HepG2 (cell line): ENCODE measurements at regions not wholly inside any gene's neighbourhood (a gene's known extent, or its start where the extent isn't known, plus 50 kb on each side); places are given as distances from the start of the nearest gene placed in this dataset.

Experiments used
- ATAC-seq: fragments of 200-7000 bp; cut with Tn5 transposase; 3 replicates; pipeline ENCODE4 v1.9.1; 2020; ENCODE audit warnings: mild to moderate bottlenecking, moderate library complexity
- BruUV-seq: library from RNA; stranded (reverse); fragments of 400-500 nt; replicated peaks from 2 replicates; lab custom pipeline; 2021; lab: Mats Ljungman, UMichigan
- CTCF ChIA-PET: fragments of 300-600 bp; formaldehyde crosslinking; extraction: SDS; loops from one replicate; lab custom pipeline; 2021; ENCODE audit warnings: low total read pairs, inconsistent platforms, low intra/inter-chr PET ratio; lab: Yijun Ruan, JAX
- POLR2A ChIA-PET: fragments of 350-600 bp; sonication (Branson Sonifier 250); formaldehyde crosslinking; loops from one replicate; lab custom pipeline; 2020; ENCODE audit warnings: antibody characterized with exemption, inconsistent platforms; lab: Yijun Ruan, JAX
- DNase-seq: peaks from one replicate; pipeline ENCODE4 v3.0.0-alpha.2; 2015; ENCODE audit warnings: low spot score
- FAIRE-seq: peaks from 3 replicates; lab custom pipeline; 2011; peaks lifted over from hg19 to GRCh38; lab: Jason Lieb, UNC
- H2AFZ ChIP-seq: one replicate; pipeline ENCODE4 v1.6.1; 2011; ENCODE audit warnings: low read length, inconsistent platforms
- H3K27ac ChIP-seq: fragments of 300-600 bp; 3 replicates; pipeline ENCODE4 v1.8.0; 2011; ENCODE audit warnings: mixed run types, mild to moderate bottlenecking, mixed read lengths, low read length, inconsistent platforms; ENCODE audit not compliant: insufficient read depth; ENCODE audit errors: extremely low read length
- H3K27me3 ChIP-seq, 2 experiments: fragments of 200-600 bp in 1 of 2; 2 replicates in 1 of 2; 3 replicates in 1 of 2; pipeline versions ENCODE4 v1.6.0 to v1.8.0; 2011; ENCODE audit warnings: low read length in 2 of 2, mild to moderate bottlenecking in 2 of 2, moderate library complexity in 2 of 2, inconsistent platforms in 1 of 2; ENCODE audit not compliant: insufficient read depth in 2 of 2, control insufficient read depth in 1 of 2
- H3K36me3 ChIP-seq, 2 experiments: fragments of 200-600 bp in 1 of 2; replicated peaks in 1 of 2; 2 replicates in 1 of 2; 3 replicates in 1 of 2; pipeline versions ENCODE4 v1.5.1 to v1.8.0; 2011; ENCODE audit warnings: low read length in 2 of 2, inconsistent platforms in 1 of 2; ENCODE audit not compliant: insufficient read depth in 2 of 2, control insufficient read depth in 1 of 2
- H3K4me1 ChIP-seq: 2 replicates; pipeline ENCODE4 v1.5.1; 2012; ENCODE audit warnings: low read length, inconsistent platforms; ENCODE audit not compliant: insufficient read depth
- H3K4me2 ChIP-seq: 2 replicates; pipeline ENCODE4 v1.6.0; 2011; ENCODE audit warnings: low read depth, low read length, inconsistent platforms
- H3K4me3 ChIP-seq, 3 experiments: fragments of 200-600 bp in 1 of 3; sonication (generic), shearing (Covaris generic) in 1 of 3; replicated peaks in 1 of 3; 2 replicates each; pipeline ENCODE4 v1.5.1; 2011 to 2016; ENCODE audit warnings: low read length in 3 of 3, inconsistent platforms in 2 of 3, low read depth in 2 of 3, mild to moderate bottlenecking in 2 of 3, control low read depth in 1 of 3, mixed read lengths in 1 of 3; ENCODE audit not compliant: insufficient read depth in 1 of 3
- H3K79me2 ChIP-seq: one replicate; pipeline ENCODE4 v1.6.1; 2011; ENCODE audit warnings: low read length, inconsistent platforms; ENCODE audit not compliant: insufficient read depth
- H3K9ac ChIP-seq: 2 replicates; pipeline ENCODE4 v1.6.0; 2011; ENCODE audit warnings: mild to moderate bottlenecking, low read depth, low read length, inconsistent platforms; ENCODE audit not compliant: insufficient read depth
- H3K9me3 ChIP-seq: 2 replicates; pipeline ENCODE4 v1.5.1; 2012; ENCODE audit warnings: mild to moderate bottlenecking, low read length
- H4K20me1 ChIP-seq: 2 replicates; pipeline ENCODE4 v1.6.0; 2011; ENCODE audit warnings: inconsistent platforms, mild to moderate bottlenecking, low read length, moderate library complexity; ENCODE audit not compliant: insufficient read depth
- ATF7 ChIP-seq, 2 experiments: fragments of 450-650 bp in 1 of 2; sonication (generic) in 1 of 2; formaldehyde crosslinking in 1 of 2; IDR thresholded peaks; 2 replicates each; pipeline versions ENCODE4 v1.4.0 to v1.6.1; 2016 to 2020; ENCODE audit warnings: antibody characterized with exemption in 1 of 2, mild to moderate bottlenecking in 1 of 2, missing genetic modification reagents in 1 of 2
- JUN ChIP-seq: sonication (generic); formaldehyde crosslinking; IDR thresholded peaks from 2 replicates; pipeline ENCODE4 v1.4.0; 2020; ENCODE audit warnings: mild to moderate bottlenecking, missing genetic modification reagents
- PATZ1 ChIP-seq: sonication (generic); formaldehyde crosslinking; IDR thresholded peaks from 2 replicates; pipeline ENCODE4 v1.4.0; 2020; ENCODE audit warnings: missing genetic modification reagents
- ZBTB39 ChIP-seq: sonication (generic); formaldehyde crosslinking; IDR thresholded peaks from 2 replicates; pipeline ENCODE4 v1.5.0; 2020; ENCODE audit warnings: missing genetic modification reagents
- ZBTB7B ChIP-seq: sonication (generic); formaldehyde crosslinking; IDR thresholded peaks from 2 replicates; pipeline ENCODE4 v1.4.0; 2020; ENCODE audit warnings: missing genetic modification reagents
- ZKSCAN1 ChIP-seq: fragments of 150-350 bp; IDR thresholded peaks from 2 replicates; pipeline ENCODE4 v1.6.1; 2014; ENCODE audit warnings: low read length
- ZMYM2 ChIP-seq: sonication (generic); formaldehyde crosslinking; IDR thresholded peaks from 2 replicates; pipeline ENCODE4 v1.8.0; 2022; ENCODE audit warnings: mild to moderate bottlenecking, missing genetic modification reagents
- ZMYM3 ChIP-seq: sonication (generic); formaldehyde crosslinking; IDR thresholded peaks from 2 replicates; pipeline ENCODE4 v1.5.1; 2020; ENCODE audit warnings: mild to moderate bottlenecking, missing genetic modification reagents
- ZNF142 ChIP-seq: sonication (generic); formaldehyde crosslinking; IDR thresholded peaks from 2 replicates; pipeline ENCODE4 v1.4.0; 2020; ENCODE audit warnings: missing genetic modification reagents
- ZNF737 ChIP-seq: sonication (generic); formaldehyde crosslinking; IDR thresholded peaks from 2 replicates; pipeline ENCODE4 v1.5.0; 2020; ENCODE audit warnings: missing genetic modification reagents, mild to moderate bottlenecking, borderline replicate concordance
- ZSCAN12 ChIP-seq: sonication (generic); formaldehyde crosslinking; IDR thresholded peaks from 2 replicates; pipeline ENCODE4 v1.9.0; 2021; ENCODE audit warnings: mild to moderate bottlenecking, missing genetic modification reagents
- WGBS: methylation state at CpG from one replicate; pipeline ENCODE4 v1.1.6; 2017; ENCODE audit warnings: low lambda C conversion rate; 5-methylcytosine and 5-hydroxymethylcytosine counted together
- in situ Hi-C: cut with HindIII; loops from 2 replicates; pipeline ENCODE4 v1.10.0; 2017; ENCODE audit warnings: low pct_unique_long_range_greater_than_20kb; ENCODE audit not compliant: extremely low pct_ligation_motif_present
- intact Hi-C: fragments of 100-400 bp; cut with micrococcal nuclease; formaldehyde crosslinking; loops from one replicate; pipeline ENCODE4 v1.10.0; 2022; ENCODE audit not compliant: unreplicated experiment

GRCh38 chr9:11701706-11702105 lies 991.5 kb upstream of the TYRP1 start (continued):
- TF ChIP-seq ZNF142 (CRISPR knock-in tag) = no peak
- TF ChIP-seq ZMYM3 = no peak
- no peak for TF ChIP-seq ZMYM2
- no peak for TF ChIP-seq PATZ1 (CRISPR knock-in tag)

GRCh38 chr9:11702548-11702947 lies 990.6 kb upstream of the TYRP1 start:
- no peak for TF ChIP-seq ZSCAN12 (CRISPR knock-in tag)
- TF ChIP-seq JUN (CRISPR knock-in tag) = no peak
- no peak for TF ChIP-seq ZKSCAN1
- no peak for TF ChIP-seq ZNF737 (CRISPR knock-in tag)
- no peak for TF ChIP-seq ZBTB7B (CRISPR knock-in tag)
- no peak for TF ChIP-seq ZBTB39 (CRISPR knock-in tag)
- TF ChIP-seq ATF7 (IDR thresholded peaks at IDR 0.05) = peak; percentile 37
- TF ChIP-seq ATF7 (CRISPR knock-in tag; IDR thresholded peaks at IDR 0.05) = no peak
- Histone ChIP-seq H3K9ac (no peak overlapping the region), H3K79me2 (no peaks in the 10 kb centered on the region), H3K4me2 (no peak overlapping the region), H3K27me3 (no peaks in the 10 kb centered on the region), H3K4me1 (no peaks in the 10 kb centered on the region), H4K20me1 (no peaks in the 10 kb centered on the region), H2AFZ (no peak overlapping the region), H3K36me3 (no peaks in the 10 kb centered on the region), H3K9me3 (peaks cover 79% of the 10 kb centered on the region), H3K27ac (no peak overlapping the region), H3K4me3 (no peak overlapping the region)
- WGBS = 5% methylated on average over 2 of the region's 2 CpGs
- intact Hi-C loops = no loop called here
- CTCF ChIA-PET = no interaction called here
- DNase-seq (no peak), FAIRE-seq (no peak), ATAC-seq (no peak)
- BruUV-seq = no TSS peak
- POLR2A ChIA-PET = no interaction called here
- in situ Hi-C loops = no loop called here
